ENCODE measurements at regions not wholly inside any gene's neighbourhood (a gene's known extent, or its start where the extent isn't known, plus 50 kb on each side); places are given as distances from the start of the nearest gene placed in this dataset.
A peak's percentile ranks its signal among the peaks of the same experiment; 100 is the strongest.
"Not testable (repeated sequence)": the region's sequence is repeated elsewhere in the genome, so short reads cannot be mapped to it uniquely, and the experiment has no call there.

GRCh38 chr3:103991461-103992115 is 1375.1 kb upstream of the ALCAM start:
- Histone ChIP-seq H3K4me3 (ENCODE audit: extremely low read depth, insufficient read depth, low read length, poor library complexity, severe bottlenecking) (no peak overlapping the region), H3K27ac (ENCODE audit: low read depth, low read length, severe bottlenecking) (no peak overlapping the region), H3K36me3 (ENCODE audit: control insufficient read depth, insufficient read depth, low read length) (no peaks in the 10 kb centered on the region), H3K4me1 (ENCODE audit: control insufficient read depth, insufficient read depth, low read length, poor library complexity, severe bottlenecking) (no peaks in the 10 kb centered on the region), H3K9me3 (ENCODE audit: control insufficient read depth, low read length) (no peaks in the 10 kb centered on the region)
- WGBS, 2 experiments (ENCODE audit: insufficient coverage in 2 of 2): 93 to 100% methylated on average over 1 to 3 of the region's 10 CpGs

GRCh38 chr3:103992469-103992868 is 1374.2 kb upstream of the ALCAM start:
- H3K27ac ChIP-seq (ENCODE audit: low read depth, low read length, severe bottlenecking): no peak overlapping the region
- 87 to 93% methylated on average over 5 of the region's 5 CpGs for WGBS, 2 experiments (ENCODE audit: insufficient coverage in 2 of 2)

DNA sequence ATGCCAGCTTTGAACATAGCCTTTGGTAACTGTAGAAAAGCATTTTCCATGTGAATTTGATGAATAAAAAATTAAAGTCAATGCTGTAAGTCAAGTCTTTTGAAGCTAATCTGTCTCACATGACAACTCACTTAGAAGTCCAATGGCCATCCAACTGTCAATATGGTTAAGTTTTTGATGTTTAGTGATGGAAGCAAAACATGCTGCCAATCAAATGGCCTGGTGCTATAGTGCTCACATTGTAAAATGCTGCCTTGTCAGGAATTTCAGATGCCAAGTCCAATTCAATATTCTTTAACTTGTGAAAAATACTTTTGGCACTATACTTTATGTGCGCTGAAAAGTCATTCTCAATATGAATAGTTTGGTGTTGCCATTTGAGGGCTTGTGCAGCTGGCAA is 1361.8 kb upstream of the ALCAM start:
- no peak overlapping the region for H3K4me3 ChIP-seq (ENCODE audit: extremely low read depth, insufficient read depth, low read length, poor library complexity, severe bottlenecking)
- no CpG with 5 or more reads among the region's 1 CpG for WGBS, 2 experiments (ENCODE audit: insufficient coverage in 2 of 2)
- H3K4me1 ChIP-seq (ENCODE audit: control insufficient read depth, insufficient read depth, low read length, poor library complexity, severe bottlenecking): no peaks in the 10 kb centered on the region
- H3K27ac ChIP-seq (ENCODE audit: low read depth, low read length, severe bottlenecking): no peak overlapping the region
- no peaks in the 10 kb centered on the region for H3K36me3 ChIP-seq (ENCODE audit: control insufficient read depth, insufficient read depth, low read length)
- no peaks in the 10 kb centered on the region for H3K9me3 ChIP-seq (ENCODE audit: control insufficient read depth, low read length)

More at GRCh38 chr3:103992469-103992868, 1374.2 kb upstream of the ALCAM start:
- Histone ChIP-seq H3K36me3 (ENCODE audit: control insufficient read depth, insufficient read depth, low read length) (no peaks in the 10 kb centered on the region), H3K4me3 (ENCODE audit: extremely low read depth, insufficient read depth, low read length, poor library complexity, severe bottlenecking) (no peak overlapping the region), H3K4me1 (ENCODE audit: control insufficient read depth, insufficient read depth, low read length, poor library complexity, severe bottlenecking) (no peaks in the 10 kb centered on the region), H3K9me3 (ENCODE audit: control insufficient read depth, low read length) (no peaks in the 10 kb centered on the region)

GRCh38 chr3:104005815-104006214 is 1360.9 kb upstream of the ALCAM start:
- no CpG with 5 or more reads among the region's 1 CpG for WGBS, 2 experiments (ENCODE audit: insufficient coverage in 2 of 2)
- H3K4me3 ChIP-seq (ENCODE audit: extremely low read depth, insufficient read depth, low read length, poor library complexity, severe bottlenecking): no peak overlapping the region
- no peaks in the 10 kb centered on the region for H3K4me1 ChIP-seq (ENCODE audit: control insufficient read depth, insufficient read depth, low read length, poor library complexity, severe bottlenecking)
- no peaks in the 10 kb centered on the region for H3K9me3 ChIP-seq (ENCODE audit: control insufficient read depth, low read length)
- no peak overlapping the region for H3K27ac ChIP-seq (ENCODE audit: low read depth, low read length, severe bottlenecking)
- H3K36me3 ChIP-seq (ENCODE audit: control insufficient read depth, insufficient read depth, low read length): no peaks in the 10 kb centered on the region

DNA sequence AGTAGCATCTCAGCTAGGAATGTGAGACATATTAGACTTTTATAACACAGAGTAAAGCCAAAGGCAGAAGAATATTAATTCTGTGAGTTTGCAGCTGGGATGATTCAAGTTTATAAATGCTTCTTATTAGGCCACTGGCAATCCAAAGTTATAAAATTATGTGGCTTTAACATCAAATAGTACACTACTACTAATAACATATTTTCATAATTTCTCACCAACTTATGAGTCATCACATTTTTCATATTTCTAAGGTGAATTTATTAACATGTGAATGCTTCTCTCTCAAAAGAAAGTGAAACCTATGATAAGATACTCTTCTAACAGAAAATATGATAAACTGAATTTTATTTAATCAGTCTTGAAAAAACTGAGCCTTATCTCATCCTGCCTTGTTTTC is 1348.2 kb upstream of the ALCAM start:
- Histone ChIP-seq H3K9me3 (ENCODE audit: control insufficient read depth, low read length) (peaks cover 12% of the 10 kb centered on the region), H3K4me3 (ENCODE audit: extremely low read depth, insufficient read depth, low read length, poor library complexity, severe bottlenecking) (no peak overlapping the region), H3K27ac (ENCODE audit: low read depth, low read length, severe bottlenecking) (no peak overlapping the region), H3K4me1 (ENCODE audit: control insufficient read depth, insufficient read depth, low read length, poor library complexity, severe bottlenecking) (no peaks in the 10 kb centered on the region), H3K36me3 (ENCODE audit: control insufficient read depth, insufficient read depth, low read length) (no peaks in the 10 kb centered on the region)

DNA sequence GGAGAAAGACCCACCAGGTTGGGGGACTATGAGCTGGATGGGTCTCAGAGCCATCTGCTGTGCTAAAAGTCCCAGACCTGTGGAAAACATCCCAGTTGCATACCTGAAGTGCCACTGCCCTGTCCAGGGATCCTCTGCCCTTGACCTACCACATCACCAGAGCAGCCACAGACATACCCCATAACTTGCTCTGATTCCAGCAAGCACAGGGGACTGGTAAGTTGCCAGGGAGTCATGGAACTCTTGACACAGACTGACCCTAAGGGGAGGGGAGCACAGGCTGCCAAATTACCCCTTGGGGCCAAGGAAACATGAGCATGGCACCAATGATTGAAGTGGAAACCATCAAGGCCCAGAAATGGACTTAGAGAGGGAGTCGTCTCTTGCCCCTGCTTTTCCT is 1335.1 kb upstream of the ALCAM start:
- Histone ChIP-seq H3K36me3 (ENCODE audit: control insufficient read depth, insufficient read depth, low read length) (no peaks in the 10 kb centered on the region), H3K4me1 (ENCODE audit: control insufficient read depth, insufficient read depth, low read length, poor library complexity, severe bottlenecking) (peaks cover 11% of the 10 kb centered on the region), H3K9me3 (ENCODE audit: control insufficient read depth, low read length) (no peaks in the 10 kb centered on the region), H3K4me3 (ENCODE audit: extremely low read depth, insufficient read depth, low read length, poor library complexity, severe bottlenecking) (no peak overlapping the region), H3K27ac (ENCODE audit: low read depth, low read length, severe bottlenecking) (peak overlapping the region; percentile 60)
- no CpG with 5 or more reads among the region's 1 CpG for WGBS, 2 experiments (ENCODE audit: insufficient coverage in 2 of 2)

GRCh38 chr3:104032283-104032682 is 1334.4 kb upstream of the ALCAM start:
- Histone ChIP-seq H3K4me3 (ENCODE audit: extremely low read depth, insufficient read depth, low read length, poor library complexity, severe bottlenecking) (no peak overlapping the region), H3K27ac (ENCODE audit: low read depth, low read length, severe bottlenecking) (peak overlapping the region; percentile 60)

GRCh38 chr3:104040896-104041295 is 1325.8 kb upstream of the ALCAM start:
- no peaks in the 10 kb centered on the region for H3K4me1 ChIP-seq (ENCODE audit: control insufficient read depth, insufficient read depth, low read length, poor library complexity, severe bottlenecking)
- H3K9me3 ChIP-seq (ENCODE audit: control insufficient read depth, low read length): peaks cover 5% of the 10 kb centered on the region
- no peak overlapping the region for H3K4me3 ChIP-seq (ENCODE audit: extremely low read depth, insufficient read depth, low read length, poor library complexity, severe bottlenecking)
- H3K36me3 ChIP-seq (ENCODE audit: control insufficient read depth, insufficient read depth, low read length): no peaks in the 10 kb centered on the region
- H3K27ac ChIP-seq (ENCODE audit: low read depth, low read length, severe bottlenecking): no peak overlapping the region

More at GRCh38 chr3:104032283-104032682, 1334.4 kb upstream of the ALCAM start:
- H3K36me3 ChIP-seq (ENCODE audit: control insufficient read depth, insufficient read depth, low read length): no peaks in the 10 kb centered on the region
- peaks cover 11% of the 10 kb centered on the region for H3K4me1 ChIP-seq (ENCODE audit: control insufficient read depth, insufficient read depth, low read length, poor library complexity, severe bottlenecking)
- H3K9me3 ChIP-seq (ENCODE audit: control insufficient read depth, low read length): no peaks in the 10 kb centered on the region

DNA sequence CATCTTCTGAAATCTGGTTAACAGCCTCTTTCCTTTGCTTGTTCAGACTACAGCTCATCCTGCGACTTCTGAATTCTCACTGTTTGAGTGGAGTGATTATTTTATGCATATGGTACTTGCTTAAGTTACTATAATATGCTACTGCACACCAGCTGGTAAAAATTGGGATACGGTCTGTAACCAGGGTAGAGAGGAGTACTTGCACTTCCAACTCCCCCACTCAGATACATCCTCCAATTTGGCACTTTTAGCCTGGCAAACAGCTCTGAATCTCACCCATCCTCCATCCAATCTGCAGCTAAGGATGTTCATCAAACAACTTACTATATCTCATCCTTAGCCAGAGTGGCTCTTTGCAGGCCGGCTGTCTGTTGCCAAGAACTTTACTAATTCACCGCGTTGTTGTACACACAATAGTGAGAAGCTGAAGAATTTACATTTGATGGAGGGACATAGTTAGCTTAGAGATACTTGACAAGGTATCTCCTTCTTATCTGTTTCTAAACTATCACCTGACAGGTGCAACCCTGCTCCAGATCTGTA is 1323.6 kb upstream of the ALCAM start:
- H3K9me3 ChIP-seq (ENCODE audit: control insufficient read depth, low read length); H3K4me3 ChIP-seq (ENCODE audit: extremely low read depth, insufficient read depth, low read length, poor library complexity, severe bottlenecking); H3K4me1 ChIP-seq (ENCODE audit: control insufficient read depth, insufficient read depth, low read length, poor library complexity, severe bottlenecking); H3K27ac ChIP-seq (ENCODE audit: low read depth, low read length, severe bottlenecking); H3K36me3 ChIP-seq (ENCODE audit: control insufficient read depth, insufficient read depth, low read length): not testable (repeated sequence)
- no CpG with 5 or more reads among the region's 5 CpGs for WGBS, 2 experiments (ENCODE audit: insufficient coverage in 2 of 2)

GRCh38 chr3:104044002-104044401 is 1322.7 kb upstream of the ALCAM start:
- Histone ChIP-seq H3K9me3 (ENCODE audit: control insufficient read depth, low read length) (peaks cover 2% of the 10 kb centered on the region), H3K4me1 (ENCODE audit: control insufficient read depth, insufficient read depth, low read length, poor library complexity, severe bottlenecking) (peaks cover 4% of the 10 kb centered on the region), H3K27ac (ENCODE audit: low read depth, low read length, severe bottlenecking) (no peak overlapping the region), H3K36me3 (ENCODE audit: control insufficient read depth, insufficient read depth, low read length) (no peaks in the 10 kb centered on the region), H3K4me3 (ENCODE audit: extremely low read depth, insufficient read depth, low read length, poor library complexity, severe bottlenecking) (no peak overlapping the region)
- WGBS, 2 experiments (ENCODE audit: insufficient coverage in 2 of 2): no CpG with 5 or more reads among the region's 1 CpG

DNA sequence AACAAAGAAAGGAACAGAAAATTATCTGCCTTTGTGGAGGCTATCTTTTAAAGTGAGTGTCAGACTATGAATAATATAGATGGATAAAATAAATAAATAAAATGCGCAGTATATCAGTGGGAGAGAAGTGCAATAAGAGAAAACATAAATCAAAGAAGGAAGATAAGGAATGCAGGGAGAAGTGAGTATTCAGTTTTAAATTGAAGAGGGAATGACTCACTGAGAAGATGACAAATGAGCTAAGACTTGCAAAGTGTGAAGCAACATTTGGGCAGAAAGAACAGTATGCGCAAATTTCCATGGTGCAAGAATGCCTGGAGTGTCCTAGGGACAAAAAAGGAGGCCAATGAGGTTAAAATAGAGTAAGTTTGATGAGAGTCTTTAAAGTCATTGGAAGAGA is 1300.1 kb upstream of the ALCAM start:
- H3K4me1 ChIP-seq (ENCODE audit: control insufficient read depth, insufficient read depth, low read length, poor library complexity, severe bottlenecking): peaks cover 14% of the 10 kb centered on the region
- H3K27ac ChIP-seq (ENCODE audit: low read depth, low read length, severe bottlenecking): peak overlapping the region; percentile 62
- no peak overlapping the region for H3K4me3 ChIP-seq (ENCODE audit: extremely low read depth, insufficient read depth, low read length, poor library complexity, severe bottlenecking)
- H3K9me3 ChIP-seq (ENCODE audit: control insufficient read depth, low read length): no peaks in the 10 kb centered on the region
- H3K36me3 ChIP-seq (ENCODE audit: control insufficient read depth, insufficient read depth, low read length): no peaks in the 10 kb centered on the region
- WGBS, 2 experiments (ENCODE audit: insufficient coverage in 2 of 2): 76 to 94% methylated on average over 2 of the region's 2 CpGs
